HepG2 (cell line): ENCODE measurements at regions not wholly inside any gene's neighbourhood (a gene's known extent, or its start where the extent isn't known, plus 50 kb on each side); places are given as distances from the start of the nearest gene placed in this dataset.

ENCODE experiments used
- ATAC-seq: fragments of 200-7000 bp; cut with Tn5 transposase; 3 replicates; pipeline ENCODE4 v1.9.1; 2020; ENCODE audit warnings: mild to moderate bottlenecking, moderate library complexity
- BruUV-seq: library from RNA; stranded (reverse); fragments of 400-500 nt; replicated peaks from 2 replicates; lab custom pipeline; 2021; lab: Mats Ljungman, UMichigan
- CTCF ChIA-PET: fragments of 300-600 bp; formaldehyde crosslinking; extraction: SDS; loops from one replicate; lab custom pipeline; 2021; ENCODE audit warnings: low total read pairs, inconsistent platforms, low intra/inter-chr PET ratio; lab: Yijun Ruan, JAX
- POLR2A ChIA-PET: fragments of 350-600 bp; sonication (Branson Sonifier 250); formaldehyde crosslinking; loops from one replicate; lab custom pipeline; 2020; ENCODE audit warnings: antibody characterized with exemption, inconsistent platforms; lab: Yijun Ruan, JAX
- DNase-seq: peaks from one replicate; pipeline ENCODE4 v3.0.0-alpha.2; 2015; ENCODE audit warnings: low spot score
- FAIRE-seq: peaks from 3 replicates; lab custom pipeline; 2011; peaks lifted over from hg19 to GRCh38; lab: Jason Lieb, UNC
- H2AFZ ChIP-seq: one replicate; pipeline ENCODE4 v1.6.1; 2011; ENCODE audit warnings: low read length, inconsistent platforms
- H3K27ac ChIP-seq: fragments of 300-600 bp; 3 replicates; pipeline ENCODE4 v1.8.0; 2011; ENCODE audit warnings: mixed run types, mild to moderate bottlenecking, mixed read lengths, low read length, inconsistent platforms; ENCODE audit not compliant: insufficient read depth; ENCODE audit errors: extremely low read length
- H3K27me3 ChIP-seq, 2 experiments: fragments of 200-600 bp in 1 of 2; 2 replicates in 1 of 2; 3 replicates in 1 of 2; pipeline versions ENCODE4 v1.6.0 to v1.8.0; 2011; ENCODE audit warnings: low read length in 2 of 2, mild to moderate bottlenecking in 2 of 2, moderate library complexity in 2 of 2, inconsistent platforms in 1 of 2; ENCODE audit not compliant: insufficient read depth in 2 of 2, control insufficient read depth in 1 of 2
- H3K36me3 ChIP-seq, 2 experiments: fragments of 200-600 bp in 1 of 2; replicated peaks in 1 of 2; 2 replicates in 1 of 2; 3 replicates in 1 of 2; pipeline versions ENCODE4 v1.5.1 to v1.8.0; 2011; ENCODE audit warnings: low read length in 2 of 2, inconsistent platforms in 1 of 2; ENCODE audit not compliant: insufficient read depth in 2 of 2, control insufficient read depth in 1 of 2
- H3K4me1 ChIP-seq: 2 replicates; pipeline ENCODE4 v1.5.1; 2012; ENCODE audit warnings: low read length, inconsistent platforms; ENCODE audit not compliant: insufficient read depth
- H3K4me2 ChIP-seq: 2 replicates; pipeline ENCODE4 v1.6.0; 2011; ENCODE audit warnings: low read depth, low read length, inconsistent platforms
- H3K4me3 ChIP-seq, 3 experiments: fragments of 200-600 bp in 1 of 3; sonication (generic), shearing (Covaris generic) in 1 of 3; replicated peaks in 1 of 3; 2 replicates each; pipeline ENCODE4 v1.5.1; 2011 to 2016; ENCODE audit warnings: low read length in 3 of 3, inconsistent platforms in 2 of 3, low read depth in 2 of 3, mild to moderate bottlenecking in 2 of 3, control low read depth in 1 of 3, mixed read lengths in 1 of 3; ENCODE audit not compliant: insufficient read depth in 1 of 3
- H3K79me2 ChIP-seq: one replicate; pipeline ENCODE4 v1.6.1; 2011; ENCODE audit warnings: low read length, inconsistent platforms; ENCODE audit not compliant: insufficient read depth
- H3K9ac ChIP-seq: 2 replicates; pipeline ENCODE4 v1.6.0; 2011; ENCODE audit warnings: mild to moderate bottlenecking, low read depth, low read length, inconsistent platforms; ENCODE audit not compliant: insufficient read depth
- H3K9me3 ChIP-seq: 2 replicates; pipeline ENCODE4 v1.5.1; 2012; ENCODE audit warnings: mild to moderate bottlenecking, low read length
- H4K20me1 ChIP-seq: 2 replicates; pipeline ENCODE4 v1.6.0; 2011; ENCODE audit warnings: inconsistent platforms, mild to moderate bottlenecking, low read length, moderate library complexity; ENCODE audit not compliant: insufficient read depth
- CREB1 ChIP-seq, 2 experiments: fragments of 450-650 bp in 1 of 2; IDR thresholded peaks; 2 replicates each; pipeline ENCODE4 v1.6.1; 2016 to 2017; ENCODE audit warnings: control low read depth in 1 of 2, mild to moderate bottlenecking in 1 of 2, missing compliant biosample characterization in 1 of 2, missing genetic modification characterization in 1 of 2
- ETV5 ChIP-seq: IDR thresholded peaks from 2 replicates; pipeline ENCODE4 v1.6.1; 2018; ENCODE audit warnings: missing biosample characterization, missing genetic modification reagents, inconsistent platforms, borderline replicate concordance
- PAX8 ChIP-seq: sonication (generic); formaldehyde crosslinking; IDR thresholded peaks from 2 replicates; pipeline ENCODE4 v1.8.0; 2022; ENCODE audit warnings: mild to moderate bottlenecking, missing genetic modification reagents, borderline replicate concordance
- PPARG ChIP-seq: conservative IDR thresholded peaks from 2 replicates; pipeline ENCODE4 v1.6.1; 2016; ENCODE audit warnings: missing biosample characterization, missing genetic modification reagents
- ZKSCAN8 ChIP-seq: IDR thresholded peaks from 2 replicates; pipeline ENCODE4 v1.6.1; 2016; ENCODE audit warnings: borderline replicate concordance, missing genetic modification reagents, missing compliant biosample characterization
- ZNF12 ChIP-seq: sonication (generic); formaldehyde crosslinking; IDR thresholded peaks from 2 replicates; pipeline ENCODE4 v1.5.0; 2020; ENCODE audit warnings: missing genetic modification reagents
- ZNF556 ChIP-seq: sonication (generic); formaldehyde crosslinking; IDR thresholded peaks from 2 replicates; pipeline ENCODE4 v1.4.0; 2020; ENCODE audit warnings: mild to moderate bottlenecking, missing genetic modification reagents, borderline replicate concordance
- ZNF879 ChIP-seq: sonication (generic); formaldehyde crosslinking; IDR thresholded peaks from 2 replicates; pipeline ENCODE4 v1.8.1; 2023; ENCODE audit warnings: missing genetic modification reagents
- ZSCAN25 ChIP-seq: sonication (generic); formaldehyde crosslinking; IDR thresholded peaks from 2 replicates; pipeline ENCODE4 v1.8.0; 2022; ENCODE audit warnings: mild to moderate bottlenecking, missing genetic modification reagents
- WGBS: methylation state at CpG from one replicate; pipeline ENCODE4 v1.1.6; 2017; ENCODE audit warnings: low lambda C conversion rate; 5-methylcytosine and 5-hydroxymethylcytosine counted together
- in situ Hi-C: cut with HindIII; loops from 2 replicates; pipeline ENCODE4 v1.10.0; 2017; ENCODE audit warnings: low pct_unique_long_range_greater_than_20kb; ENCODE audit not compliant: extremely low pct_ligation_motif_present
- intact Hi-C: fragments of 100-400 bp; cut with micrococcal nuclease; formaldehyde crosslinking; loops from one replicate; pipeline ENCODE4 v1.10.0; 2022; ENCODE audit not compliant: unreplicated experiment
- TF ChIP-seq, protein P1 (sequence below): sonication (generic); formaldehyde crosslinking; IDR thresholded peaks from 2 replicates; pipeline ENCODE4 v1.4.0; 2020; ENCODE audit warnings: mild to moderate bottlenecking, missing genetic modification reagents
- TF ChIP-seq, protein P2 (sequence below): sonication (generic); formaldehyde crosslinking; IDR thresholded peaks from 2 replicates; pipeline ENCODE4 v1.4.0; 2020; ENCODE audit warnings: missing genetic modification reagents
- TF ChIP-seq, protein P3 (sequence below): sonication (generic); formaldehyde crosslinking; IDR thresholded peaks from 2 replicates; pipeline ENCODE4 v1.5.1; 2020; ENCODE audit warnings: mild to moderate bottlenecking, missing genetic modification reagents
- TF ChIP-seq, protein P4 (sequence below): IDR thresholded peaks from 2 replicates; pipeline ENCODE4 v1.6.1; 2012; ENCODE audit warnings: low read length, improper control_type of control experiment
- TF ChIP-seq, protein P5 (sequence below): sonication (generic); formaldehyde crosslinking; IDR thresholded peaks from 2 replicates; pipeline ENCODE4 v1.4.0; 2020; ENCODE audit warnings: missing genetic modification reagents

DNA sequence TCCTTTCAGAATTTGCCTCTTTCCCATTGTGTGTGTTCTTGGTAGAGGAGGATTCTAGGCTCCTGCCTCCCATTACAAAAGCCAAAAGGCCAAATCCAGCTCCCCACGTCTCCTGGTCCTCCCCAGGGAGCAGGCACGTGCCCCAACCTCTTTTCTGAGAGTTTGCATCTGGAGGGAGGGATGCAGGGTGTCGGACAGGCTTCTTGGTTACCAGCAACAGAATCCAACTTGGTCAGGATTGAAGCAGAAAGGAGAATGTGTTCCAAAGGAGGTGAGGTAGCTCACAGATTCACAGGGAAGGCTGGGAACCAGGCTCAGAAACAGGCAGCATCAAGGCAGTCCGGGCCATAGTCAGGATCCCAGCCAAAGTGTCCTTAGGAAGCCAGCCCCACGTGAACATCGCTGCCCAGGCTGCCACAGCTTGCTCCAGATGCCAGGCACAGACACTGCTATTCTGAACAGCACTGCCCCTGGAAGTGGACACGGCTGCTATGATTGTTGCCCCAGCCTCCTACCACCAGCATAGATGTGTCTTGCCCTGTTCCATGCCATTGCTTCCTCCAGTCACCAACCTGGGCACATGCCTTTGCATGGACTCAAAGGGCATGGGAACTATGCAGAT is 264.2 kb upstream of the ZMIZ1 start (continued):
- TF ChIP-seq PPARG = no peak
- TF ChIP-seq, protein P1, sequence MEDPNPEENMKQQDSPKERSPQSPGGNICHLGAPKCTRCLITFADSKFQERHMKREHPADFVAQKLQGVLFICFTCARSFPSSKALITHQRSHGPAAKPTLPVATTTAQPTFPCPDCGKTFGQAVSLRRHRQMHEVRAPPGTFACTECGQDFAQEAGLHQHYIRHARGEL = no peak
- TF ChIP-seq, protein P2, sequence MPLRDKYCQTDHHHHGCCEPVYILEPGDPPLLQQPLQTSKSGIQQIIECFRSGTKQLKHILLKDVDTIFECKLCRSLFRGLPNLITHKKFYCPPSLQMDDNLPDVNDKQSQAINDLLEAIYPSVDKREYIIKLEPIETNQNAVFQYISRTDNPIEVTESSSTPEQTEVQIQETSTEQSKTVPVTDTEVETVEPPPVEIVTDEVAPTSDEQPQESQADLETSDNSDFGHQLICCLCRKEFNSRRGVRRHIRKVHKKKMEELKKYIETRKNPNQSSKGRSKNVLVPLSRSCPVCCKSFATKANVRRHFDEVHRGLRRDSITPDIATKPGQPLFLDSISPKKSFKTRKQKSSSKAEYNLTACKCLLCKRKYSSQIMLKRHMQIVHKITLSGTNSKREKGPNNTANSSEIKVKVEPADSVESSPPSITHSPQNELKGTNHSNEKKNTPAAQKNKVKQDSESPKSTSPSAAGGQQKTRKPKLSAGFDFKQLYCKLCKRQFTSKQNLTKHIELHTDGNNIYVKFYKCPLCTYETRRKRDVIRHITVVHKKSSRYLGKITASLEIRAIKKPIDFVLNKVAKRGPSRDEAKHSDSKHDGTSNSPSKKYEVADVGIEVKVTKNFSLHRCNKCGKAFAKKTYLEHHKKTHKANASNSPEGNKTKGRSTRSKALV (CRISPR knock-in tag) = no peak
- TF ChIP-seq ZNF12 (CRISPR knock-in tag) = no peak
- TF ChIP-seq, protein P3, sequence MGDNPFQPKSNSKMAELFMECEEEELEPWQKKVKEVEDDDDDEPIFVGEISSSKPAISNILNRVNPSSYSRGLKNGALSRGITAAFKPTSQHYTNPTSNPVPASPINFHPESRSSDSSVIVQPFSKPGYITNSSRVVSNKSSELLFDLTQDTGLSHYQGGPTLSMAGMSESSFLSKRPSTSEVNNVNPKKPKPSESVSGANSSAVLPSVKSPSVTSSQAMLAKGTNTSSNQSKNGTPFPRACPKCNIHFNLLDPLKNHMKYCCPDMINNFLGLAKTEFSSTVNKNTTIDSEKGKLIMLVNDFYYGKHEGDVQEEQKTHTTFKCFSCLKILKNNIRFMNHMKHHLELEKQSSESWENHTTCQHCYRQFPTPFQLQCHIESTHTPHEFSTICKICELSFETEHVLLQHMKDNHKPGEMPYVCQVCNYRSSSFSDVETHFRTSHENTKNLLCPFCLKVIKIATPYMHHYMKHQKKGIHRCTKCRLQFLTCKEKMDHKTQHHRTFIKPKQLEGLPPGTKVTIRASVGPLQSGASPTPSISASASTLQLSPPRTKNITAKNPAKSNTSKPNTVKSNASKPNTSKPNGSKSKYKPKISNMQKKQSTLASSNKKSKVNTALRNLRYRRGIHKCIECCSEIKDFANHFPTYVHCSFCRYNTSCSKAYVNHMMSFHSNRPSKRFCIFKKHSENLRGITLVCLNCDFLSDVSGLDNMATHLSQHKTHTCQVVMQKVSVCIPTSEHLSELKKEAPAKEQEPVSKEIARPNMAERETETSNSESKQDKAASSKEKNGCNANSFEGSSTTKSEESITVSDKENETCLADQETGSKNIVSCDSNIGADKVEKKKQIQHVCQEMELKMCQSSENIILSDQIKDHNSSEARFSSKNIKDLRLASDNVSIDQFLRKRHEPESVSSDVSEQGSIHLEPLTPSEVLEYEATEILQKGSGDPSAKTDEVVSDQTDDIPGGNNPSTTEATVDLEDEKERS (CRISPR knock-in tag) = no peak
- TF ChIP-seq ZKSCAN8 = no peak
- TF ChIP-seq ZNF879 (CRISPR knock-in tag) = no peak
- no peak for TF ChIP-seq ZSCAN25 (CRISPR knock-in tag)
- TF ChIP-seq, all 625 proteins: peak for 0

DNA sequence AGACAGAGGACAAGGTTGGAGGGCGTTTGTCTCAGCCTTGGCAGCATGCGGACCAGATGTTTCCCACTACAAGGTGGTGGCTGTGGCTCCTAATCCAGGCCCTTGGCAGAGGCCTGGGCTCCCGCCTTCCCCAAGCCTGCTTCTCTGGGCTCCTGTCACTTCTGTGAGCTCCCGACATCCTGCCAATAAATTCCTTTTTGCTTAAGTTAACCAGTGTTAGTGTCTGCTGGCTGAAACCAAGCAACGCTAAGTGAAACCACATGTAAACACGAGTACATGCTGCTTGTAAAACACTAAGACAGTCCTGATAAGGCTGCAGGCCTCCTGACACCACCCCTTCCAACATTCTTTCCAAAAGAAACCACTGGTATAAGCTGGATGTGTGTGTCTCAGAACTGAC is 263.6 kb upstream of the ZMIZ1 start:
- WGBS = 35% methylated on average over 6 of the region's 6 CpGs
- no peak for FAIRE-seq
- TF ChIP-seq ETV5 (CRISPR knock-in tag) (no peak), ZNF556 (CRISPR knock-in tag) (no peak), PAX8 (no peak), CREB1 (IDR thresholded peaks at IDR 0.05) (no peak), CREB1 (CRISPR knock-in tag; IDR thresholded peaks at IDR 0.05) (no peak)
- TF ChIP-seq, protein P4, sequence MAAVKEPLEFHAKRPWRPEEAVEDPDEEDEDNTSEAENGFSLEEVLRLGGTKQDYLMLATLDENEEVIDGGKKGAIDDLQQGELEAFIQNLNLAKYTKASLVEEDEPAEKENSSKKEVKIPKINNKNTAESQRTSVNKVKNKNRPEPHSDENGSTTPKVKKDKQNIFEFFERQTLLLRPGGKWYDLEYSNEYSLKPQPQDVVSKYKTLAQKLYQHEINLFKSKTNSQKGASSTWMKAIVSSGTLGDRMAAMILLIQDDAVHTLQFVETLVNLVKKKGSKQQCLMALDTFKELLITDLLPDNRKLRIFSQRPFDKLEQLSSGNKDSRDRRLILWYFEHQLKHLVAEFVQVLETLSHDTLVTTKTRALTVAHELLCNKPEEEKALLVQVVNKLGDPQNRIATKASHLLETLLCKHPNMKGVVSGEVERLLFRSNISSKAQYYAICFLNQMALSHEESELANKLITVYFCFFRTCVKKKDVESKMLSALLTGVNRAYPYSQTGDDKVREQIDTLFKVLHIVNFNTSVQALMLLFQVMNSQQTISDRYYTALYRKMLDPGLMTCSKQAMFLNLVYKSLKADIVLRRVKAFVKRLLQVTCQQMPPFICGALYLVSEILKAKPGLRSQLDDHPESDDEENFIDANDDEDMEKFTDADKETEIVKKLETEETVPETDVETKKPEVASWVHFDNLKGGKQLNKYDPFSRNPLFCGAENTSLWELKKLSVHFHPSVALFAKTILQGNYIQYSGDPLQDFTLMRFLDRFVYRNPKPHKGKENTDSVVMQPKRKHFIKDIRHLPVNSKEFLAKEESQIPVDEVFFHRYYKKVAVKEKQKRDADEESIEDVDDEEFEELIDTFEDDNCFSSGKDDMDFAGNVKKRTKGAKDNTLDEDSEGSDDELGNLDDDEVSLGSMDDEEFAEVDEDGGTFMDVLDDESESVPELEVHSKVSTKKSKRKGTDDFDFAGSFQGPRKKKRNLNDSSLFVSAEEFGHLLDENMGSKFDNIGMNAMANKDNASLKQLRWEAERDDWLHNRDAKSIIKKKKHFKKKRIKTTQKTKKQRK = no peak
- TF ChIP-seq, protein P5, sequence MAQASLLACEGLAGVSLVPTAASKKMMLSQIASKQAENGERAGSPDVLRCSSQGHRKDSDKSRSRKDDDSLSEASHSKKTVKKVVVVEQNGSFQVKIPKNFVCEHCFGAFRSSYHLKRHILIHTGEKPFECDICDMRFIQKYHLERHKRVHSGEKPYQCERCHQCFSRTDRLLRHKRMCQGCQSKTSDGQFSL = no peak

More for the DNA sequence above, 263.6 kb upstream of the ZMIZ1 start:
- H3K9ac ChIP-seq = no peak overlapping the region
- ChIA-PET POLR2A (no interaction called here), CTCF (no interaction called here)
- in situ Hi-C loops = no loop called here
- intact Hi-C loops = no loop called here
- no peaks in the 10 kb centered on the region for H3K36me3 ChIP-seq
- H3K9me3 ChIP-seq = no peaks in the 10 kb centered on the region
- no peak overlapping the region for H3K4me2 ChIP-seq
- no peaks in the 10 kb centered on the region for H4K20me1 ChIP-seq
- H3K4me1 ChIP-seq = no peaks in the 10 kb centered on the region
- no peak for DNase-seq
- H2AFZ ChIP-seq = no peak overlapping the region
- H3K27me3 ChIP-seq = peaks cover 2 to 32% of the 10 kb centered on the region in 2 experiments; a peak in 4 of 5 replicates
- H3K4me3 ChIP-seq = no peak overlapping the region
- H3K79me2 ChIP-seq = no peaks in the 10 kb centered on the region
- H3K27ac ChIP-seq = no peak overlapping the region
- no TSS peak for BruUV-seq
- ATAC-seq = no peak
